H9 (cell line): ENCODE measurements at regions not wholly inside any gene's neighbourhood (a gene's known extent, or its start where the extent isn't known, plus 50 kb on each side); places are given as distances from the start of the nearest gene placed in this dataset.

ENCODE experiments used
- DNase-seq: peaks from one replicate; pipeline ENCODE4 v3.0.0-alpha.2; 2017
- H2AFZ ChIP-seq: one replicate; pipeline ENCODE4 v1.6.1; 2013; ENCODE audit warnings: mild to moderate bottlenecking, low read length, control low read depth, moderate library complexity
- H2AK5ac ChIP-seq: 2 replicates; pipeline ENCODE4 v1.6.1; 2013; ENCODE audit warnings: low read length, control low read depth, mixed read lengths; ENCODE audit not compliant: insufficient read length
- H2BK120ac ChIP-seq: one replicate; pipeline ENCODE4 v1.6.1; 2013; ENCODE audit warnings: low read depth, mild to moderate bottlenecking, low read length, control low read depth, inconsistent platforms; ENCODE audit not compliant: poor library complexity, severe bottlenecking
- H2BK12ac ChIP-seq: 2 replicates; pipeline ENCODE4 v1.6.1; 2013; ENCODE audit warnings: low read length, control low read depth, mixed read lengths, low read depth; ENCODE audit not compliant: insufficient read length
- H2BK15ac ChIP-seq: 2 replicates; pipeline ENCODE4 v1.6.1; 2013; ENCODE audit warnings: low read depth, low read length, control low read depth
- H2BK20ac ChIP-seq: one replicate; pipeline ENCODE4 v1.6.1; 2013; ENCODE audit warnings: low read depth, mild to moderate bottlenecking, low read length, control low read depth, inconsistent platforms; ENCODE audit not compliant: poor library complexity, severe bottlenecking
- H2BK5ac ChIP-seq: 2 replicates; pipeline ENCODE4 v1.6.1; 2013; ENCODE audit warnings: low read length, control low read depth, mixed read lengths; ENCODE audit not compliant: insufficient read length
- H3K14ac ChIP-seq: 2 replicates; pipeline ENCODE4 v1.6.1; 2013; ENCODE audit warnings: low read length, control low read depth; ENCODE audit not compliant: insufficient read depth
- H3K18ac ChIP-seq: 2 replicates; pipeline ENCODE4 v1.6.1; 2013; ENCODE audit warnings: low read depth, mild to moderate bottlenecking, mixed read lengths, low read length, control low read depth; ENCODE audit not compliant: insufficient read length
- H3K23ac ChIP-seq: 2 replicates; pipeline ENCODE4 v1.6.1; 2013; ENCODE audit warnings: low read length, control low read depth, mixed read lengths, low read depth; ENCODE audit not compliant: insufficient read length
- H3K23me2 ChIP-seq: 2 replicates; pipeline ENCODE4 v1.6.1; 2013; ENCODE audit warnings: low read depth, mild to moderate bottlenecking, mixed read lengths, low read length, control low read depth; ENCODE audit not compliant: insufficient read length, poor library complexity, severe bottlenecking
- H3K27ac ChIP-seq: 2 replicates; pipeline ENCODE4 v1.5.1; 2013; ENCODE audit warnings: low read length, control low read depth, mixed read lengths, low read depth; ENCODE audit not compliant: insufficient read length
- H3K27me3 ChIP-seq: 2 replicates; pipeline ENCODE4 v1.6.1; 2013; ENCODE audit warnings: low read length, control low read depth, inconsistent platforms; ENCODE audit not compliant: insufficient read depth
- H3K4ac ChIP-seq: 2 replicates; pipeline ENCODE4 v1.6.1; 2013; ENCODE audit warnings: low read depth, mild to moderate bottlenecking, control low read depth, inconsistent platforms, low read length, moderate library complexity
- H3K4me1 ChIP-seq: 2 replicates; pipeline ENCODE4 v1.6.1; 2013; ENCODE audit warnings: low read length, control low read depth, inconsistent platforms; ENCODE audit not compliant: insufficient read depth
- H3K4me2 ChIP-seq: 2 replicates; pipeline ENCODE4 v1.6.1; 2013; ENCODE audit warnings: low read length, control low read depth, mixed read lengths; ENCODE audit not compliant: insufficient read length, insufficient read depth
- H3K56ac ChIP-seq: 2 replicates; pipeline ENCODE4 v1.6.1; 2013; ENCODE audit warnings: low read depth, mild to moderate bottlenecking, mixed read lengths, low read length, control low read depth; ENCODE audit not compliant: insufficient read length
- H3K79me1 ChIP-seq: 2 replicates; pipeline ENCODE4 v1.6.1; 2013; ENCODE audit warnings: low read depth, mild to moderate bottlenecking, moderate library complexity, low read length, control low read depth, inconsistent platforms; ENCODE audit not compliant: insufficient read depth, poor library complexity, severe bottlenecking
- H3K79me2 ChIP-seq: 2 replicates; pipeline ENCODE4 v1.6.1; 2013; ENCODE audit warnings: low read length, control low read depth, inconsistent platforms; ENCODE audit not compliant: insufficient read depth
- H3K9ac ChIP-seq: 2 replicates; pipeline ENCODE4 v1.6.1; 2013; ENCODE audit warnings: low read length, control low read depth, mixed read lengths; ENCODE audit not compliant: insufficient read length; ENCODE audit errors: extremely low read depth
- H3K9me3 ChIP-seq: one replicate; pipeline ENCODE4 v1.6.1; 2013; ENCODE audit warnings: low read depth, low read length, inconsistent platforms; ENCODE audit not compliant: control insufficient read depth
- H3T11ph ChIP-seq: one replicate; pipeline ENCODE4 v1.6.1; 2013; ENCODE audit warnings: mild to moderate bottlenecking, low read length, control low read depth, inconsistent platforms
- H4K20me1 ChIP-seq: one replicate; pipeline ENCODE4 v1.6.1; 2013; ENCODE audit not compliant: control insufficient read depth, insufficient read length, insufficient read depth
- H4K5ac ChIP-seq: 2 replicates; pipeline ENCODE4 v1.6.1; 2013; ENCODE audit warnings: low read depth, mild to moderate bottlenecking, mixed read lengths, low read length, control low read depth; ENCODE audit not compliant: insufficient read length
- H4K8ac ChIP-seq: replicated peaks from 2 replicates; pipeline ENCODE4 v1.6.1; 2013; ENCODE audit warnings: low read length, control low read depth, mixed read lengths, low read depth; ENCODE audit not compliant: insufficient read length
- H4K91ac ChIP-seq: 2 replicates; pipeline ENCODE4 v1.6.1; 2013; ENCODE audit warnings: low read depth, mild to moderate bottlenecking, moderate library complexity, mixed read lengths, low read length, control low read depth; ENCODE audit not compliant: insufficient read length
- H3K27ac Mint-ChIP-seq, 3 experiments: 2 replicates in 2 of 3; 3 replicates in 1 of 3; pipeline ENCODE4 v1.8.0; 2020 to 2021; ENCODE audit warnings: mixed read lengths in 3 of 3, mild to moderate bottlenecking in 1 of 3, moderate library complexity in 1 of 3
- H3K27me3 Mint-ChIP-seq: 2 replicates; pipeline ENCODE4 v1.8.0; 2021; ENCODE audit warnings: low read depth, mild to moderate bottlenecking, moderate library complexity, mixed read lengths
- H3K36me3 Mint-ChIP-seq, 3 experiments: 2 replicates in 2 of 3; 3 replicates in 1 of 3; pipeline ENCODE4 v1.8.0; 2020 to 2021; ENCODE audit warnings: low read depth in 3 of 3, mixed read lengths in 3 of 3; ENCODE audit not compliant: insufficient read depth in 1 of 3
- H3K4me1 Mint-ChIP-seq, 2 experiments: 2 replicates each; pipeline ENCODE4 v1.8.0; 2020; ENCODE audit warnings: mixed read lengths in 2 of 2
- H3K4me3 Mint-ChIP-seq, 2 experiments: 2 replicates in 1 of 2; 3 replicates in 1 of 2; pipeline ENCODE4 v1.8.0; 2020 to 2021; ENCODE audit warnings: mild to moderate bottlenecking in 2 of 2, mixed read lengths in 2 of 2, moderate library complexity in 1 of 2
- H3K9me3 Mint-ChIP-seq, 2 experiments: 2 replicates in 1 of 2; 3 replicates in 1 of 2; pipeline ENCODE4 v1.8.0; 2020; ENCODE audit warnings: mild to moderate bottlenecking in 2 of 2, mixed read lengths in 2 of 2, moderate library complexity in 1 of 2
- WGBS: extraction: QIAGEN DNeasy Blood & Tissue Kit; methylation state at CpG from one replicate; pipeline ENCODE4 v1.1.7; 2013; ENCODE audit warnings: missing lambda C conversion rate, low lambda C conversion rate, mixed read lengths; ENCODE audit not compliant: insufficient read length; ENCODE audit errors: extremely low coverage; 5-methylcytosine and 5-hydroxymethylcytosine counted together
- TF ChIP-seq, protein P1 (sequence below): fragments of 200-600 bp; sonication (generic); conservative IDR thresholded peaks from 3 replicates; pipeline ENCODE4 v1.8.0; 2021; ENCODE audit warnings: antibody characterized with exemption, mild to moderate bottlenecking

DNA sequence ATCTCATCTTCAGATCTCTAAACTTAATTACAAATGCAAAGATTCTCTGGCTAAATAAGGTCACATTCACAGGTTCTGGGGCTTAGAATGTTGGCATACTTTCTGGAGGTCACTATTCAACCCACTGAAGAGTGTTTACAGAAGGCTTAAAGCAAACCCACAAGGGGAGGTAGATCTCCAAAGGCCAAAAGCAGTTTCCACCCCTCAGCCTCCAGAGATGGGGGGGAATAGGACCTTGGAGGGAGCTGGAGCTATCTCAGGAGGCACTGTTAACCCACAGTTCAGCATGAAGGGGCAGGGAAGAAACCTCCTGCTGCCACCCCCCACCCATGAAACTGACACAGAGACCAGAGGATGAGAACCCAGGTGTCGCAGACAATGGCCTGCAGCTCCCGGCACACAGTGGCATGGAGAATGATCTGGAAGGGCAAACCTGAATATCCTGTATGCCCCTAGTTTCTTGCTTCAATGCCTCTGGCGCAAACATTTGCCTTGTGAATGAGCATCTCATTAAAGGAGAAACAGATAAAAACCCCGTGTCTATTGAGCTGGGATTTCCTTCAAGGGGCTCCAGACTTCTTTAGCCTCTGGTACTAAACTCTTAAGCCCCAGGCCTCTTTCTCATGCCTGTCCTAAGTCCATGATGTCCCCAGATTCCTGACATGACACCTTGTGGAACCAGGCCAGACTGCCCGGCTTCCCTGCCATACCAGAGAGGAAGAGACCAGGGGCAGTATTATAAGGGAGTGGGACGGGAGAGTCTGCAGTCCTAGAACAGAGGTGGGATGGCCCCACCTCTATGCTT is 103.1 kb upstream of the CDH5 start:
- H3K27ac Mint-ChIP-seq: no peak overlapping the region
- no peak for DNase-seq

More for the DNA sequence above, 103.1 kb upstream of the CDH5 start:
- Histone ChIP-seq H4K91ac (no peak overlapping the region), H3K23ac (no peak overlapping the region), H3K23me2 (no peaks in the 10 kb centered on the region), H3K27ac (no peak overlapping the region), H2BK120ac (no peak overlapping the region), H3K18ac (no peak overlapping the region), H3K4me1 (no peaks in the 10 kb centered on the region), H3K4me2 (no peak overlapping the region), H4K20me1 (no peaks in the 10 kb centered on the region), H2BK5ac (no peak overlapping the region), H3K79me2 (no peaks in the 10 kb centered on the region), H2AK5ac (no peak overlapping the region), H3K9ac (no peak overlapping the region), H2BK12ac (no peak overlapping the region), H3K56ac (no peak overlapping the region), H2BK15ac (no peak overlapping the region), H3K9me3 (no peaks in the 10 kb centered on the region), H2AFZ (no peak overlapping the region), H3K27me3 (no peaks in the 10 kb centered on the region), H3K4ac (no peak overlapping the region), H3K79me1 (no peaks in the 10 kb centered on the region), H4K8ac (no peak overlapping the region), H2BK20ac (no peak overlapping the region), H3T11ph (no peak overlapping the region), H4K5ac (no peak overlapping the region), H3K14ac (no peak overlapping the region)
- no peak overlapping the region for H3K4me3 Mint-ChIP-seq
- H3K36me3 Mint-ChIP-seq: no peaks in the 10 kb centered on the region; a peak in 1 of 7 replicates
- WGBS: no CpG with 5 or more reads among the region's 6 CpGs
- no peaks in the 10 kb centered on the region; a peak in 2 of 5 replicates for H3K9me3 Mint-ChIP-seq
- TF ChIP-seq, protein P1, sequence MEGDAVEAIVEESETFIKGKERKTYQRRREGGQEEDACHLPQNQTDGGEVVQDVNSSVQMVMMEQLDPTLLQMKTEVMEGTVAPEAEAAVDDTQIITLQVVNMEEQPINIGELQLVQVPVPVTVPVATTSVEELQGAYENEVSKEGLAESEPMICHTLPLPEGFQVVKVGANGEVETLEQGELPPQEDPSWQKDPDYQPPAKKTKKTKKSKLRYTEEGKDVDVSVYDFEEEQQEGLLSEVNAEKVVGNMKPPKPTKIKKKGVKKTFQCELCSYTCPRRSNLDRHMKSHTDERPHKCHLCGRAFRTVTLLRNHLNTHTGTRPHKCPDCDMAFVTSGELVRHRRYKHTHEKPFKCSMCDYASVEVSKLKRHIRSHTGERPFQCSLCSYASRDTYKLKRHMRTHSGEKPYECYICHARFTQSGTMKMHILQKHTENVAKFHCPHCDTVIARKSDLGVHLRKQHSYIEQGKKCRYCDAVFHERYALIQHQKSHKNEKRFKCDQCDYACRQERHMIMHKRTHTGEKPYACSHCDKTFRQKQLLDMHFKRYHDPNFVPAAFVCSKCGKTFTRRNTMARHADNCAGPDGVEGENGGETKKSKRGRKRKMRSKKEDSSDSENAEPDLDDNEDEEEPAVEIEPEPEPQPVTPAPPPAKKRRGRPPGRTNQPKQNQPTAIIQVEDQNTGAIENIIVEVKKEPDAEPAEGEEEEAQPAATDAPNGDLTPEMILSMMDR: no peak
- H3K4me1 Mint-ChIP-seq: peaks cover 10 to 16% of the 10 kb centered on the region in 2 experiments
- H3K27me3 Mint-ChIP-seq: peaks cover 16% of the 10 kb centered on the region
